Ovary (tissue), 3 donors: ENCODE measurements at regions not wholly inside any gene's neighbourhood (a gene's known extent, or its start where the extent isn't known, plus 50 kb on each side); places are given as distances from the start of the nearest gene placed in this dataset.

Experiments
- EP300 ChIP-seq: sonication (generic); formaldehyde crosslinking; IDR thresholded peaks from one replicate; pipeline ENCODE4 v1.6.1; 2017; ENCODE audit warnings: antibody characterized with exemption
- TF ChIP-seq, protein P1 (sequence below), 3 donors: fragments of 450-650 bp in 2 of 3; fragments of 200-600 bp in 1 of 3; IDR thresholded peaks; one replicate each; pipeline versions ENCODE4 v1.5.1 to v1.8.0; 2016 to 2022; ENCODE audit warnings: antibody characterized with exemption in 3 of 3, mild to moderate bottlenecking in 1 of 3
- donor health status: DM: no; HTN: no; CAD: no.

DNA sequence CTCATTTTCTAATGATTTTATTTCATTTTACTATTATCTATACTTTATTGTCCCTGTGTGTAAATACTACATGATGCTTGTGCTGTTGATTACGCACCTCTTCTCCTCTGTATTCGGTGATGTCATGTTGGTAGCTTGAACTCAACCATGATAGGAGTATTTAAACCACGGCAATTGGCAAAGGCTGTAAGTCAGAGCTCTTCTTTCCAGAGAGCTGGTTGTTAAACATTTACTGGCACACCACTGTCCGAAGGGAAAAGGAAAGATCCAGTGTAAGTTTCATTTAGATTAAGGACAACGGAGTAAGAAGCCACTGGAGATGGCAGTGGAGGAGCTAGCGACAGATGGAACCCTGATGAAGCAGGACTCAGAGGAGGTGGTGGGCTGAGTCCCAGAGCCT, 93.4 kb upstream of the KCNE2 start:
- TF ChIP-seq, protein P1, sequence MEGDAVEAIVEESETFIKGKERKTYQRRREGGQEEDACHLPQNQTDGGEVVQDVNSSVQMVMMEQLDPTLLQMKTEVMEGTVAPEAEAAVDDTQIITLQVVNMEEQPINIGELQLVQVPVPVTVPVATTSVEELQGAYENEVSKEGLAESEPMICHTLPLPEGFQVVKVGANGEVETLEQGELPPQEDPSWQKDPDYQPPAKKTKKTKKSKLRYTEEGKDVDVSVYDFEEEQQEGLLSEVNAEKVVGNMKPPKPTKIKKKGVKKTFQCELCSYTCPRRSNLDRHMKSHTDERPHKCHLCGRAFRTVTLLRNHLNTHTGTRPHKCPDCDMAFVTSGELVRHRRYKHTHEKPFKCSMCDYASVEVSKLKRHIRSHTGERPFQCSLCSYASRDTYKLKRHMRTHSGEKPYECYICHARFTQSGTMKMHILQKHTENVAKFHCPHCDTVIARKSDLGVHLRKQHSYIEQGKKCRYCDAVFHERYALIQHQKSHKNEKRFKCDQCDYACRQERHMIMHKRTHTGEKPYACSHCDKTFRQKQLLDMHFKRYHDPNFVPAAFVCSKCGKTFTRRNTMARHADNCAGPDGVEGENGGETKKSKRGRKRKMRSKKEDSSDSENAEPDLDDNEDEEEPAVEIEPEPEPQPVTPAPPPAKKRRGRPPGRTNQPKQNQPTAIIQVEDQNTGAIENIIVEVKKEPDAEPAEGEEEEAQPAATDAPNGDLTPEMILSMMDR (IDR thresholded peaks at IDR 0.05) = no peak
- no peak for TF ChIP-seq EP300
